Activated T-cell treated with anti-CD3 and anti-CD28 coated beads, Interleukin-2, amount 50 U/mL, for 72 hours (primary cell): ENCODE measurements at regions not wholly inside any gene's neighbourhood (a gene's known extent, or its start where the extent isn't known, plus 50 kb on each side); places are given as distances from the start of the nearest gene placed in this dataset.

Experiments
- ATAC-seq, 2 donors: fragments of 150-1000 bp; cut with Tn5 transposase; replicated peaks in 1 of 2; 2 replicates each; pipeline ENCODE4 v1.10.0; 2021; ENCODE audit warnings: moderate library complexity in 2 of 2, mild to moderate bottlenecking in 1 of 2
- DNase-seq, 2 donors: peaks; one replicate each; pipeline ENCODE4 v3.0.0; 2021 to 2022; ENCODE audit warnings: mixed read lengths in 1 of 2
- H3K27ac Mint-ChIP-seq: one replicate; pipeline ENCODE4 v1.8.0; 2022; ENCODE audit warnings: mild to moderate bottlenecking, moderate library complexity, mixed read lengths
- H3K27me3 Mint-ChIP-seq: one replicate; pipeline ENCODE4 v1.8.0; 2022; ENCODE audit warnings: low read depth, mixed read lengths
- H3K36me3 Mint-ChIP-seq, 2 donors: one replicate each; pipeline ENCODE4 v1.8.0; 2022; ENCODE audit warnings: mixed read lengths in 2 of 2, mild to moderate bottlenecking in 1 of 2; ENCODE audit not compliant: insufficient read depth in 2 of 2
- H3K4me1 Mint-ChIP-seq: one replicate; pipeline ENCODE4 v1.8.0; 2022; ENCODE audit warnings: low read depth, mixed read lengths
- H3K4me3 Mint-ChIP-seq, 2 donors: one replicate each; pipeline ENCODE4 v1.8.0; 2022; ENCODE audit warnings: mild to moderate bottlenecking in 2 of 2, mixed read lengths in 2 of 2, moderate library complexity in 2 of 2
- H3K9me3 Mint-ChIP-seq, 2 donors: one replicate each; pipeline ENCODE4 v1.8.0; 2022; ENCODE audit warnings: mixed read lengths in 2 of 2

DNA sequence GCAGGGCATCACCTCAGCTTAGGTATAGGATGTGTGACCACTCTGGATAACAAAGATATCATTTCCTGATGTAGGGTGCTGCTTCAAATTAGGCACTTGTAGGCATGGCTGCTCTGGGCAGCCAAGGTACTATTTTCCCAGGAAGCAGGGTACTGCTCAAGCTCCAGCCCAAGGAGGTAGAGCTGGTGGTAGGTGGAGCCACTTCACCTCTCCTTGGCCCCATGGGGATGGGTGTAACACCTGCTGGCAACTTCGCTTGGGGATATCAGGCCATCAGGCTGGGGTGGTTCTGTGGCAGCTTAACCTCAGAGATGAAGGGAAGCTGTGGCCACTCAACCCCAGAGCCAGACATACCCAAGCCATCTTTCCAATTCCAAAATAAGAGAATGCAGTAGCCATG lies 147.1 kb upstream of the IGF1R start:
- Mint-ChIP-seq H3K27ac (no peak overlapping the region), H3K9me3 (peaks cover 6 to 7% of the 10 kb centered on the region in 2 donors), H3K27me3 (peaks cover 41% of the 10 kb centered on the region), H3K36me3 (peaks cover 4% of the 10 kb centered on the region in 2 donors), H3K4me3 (no peak overlapping the region), H3K4me1 (no peaks in the 10 kb centered on the region)
- DNase-seq (no peak), ATAC-seq (no peak)

- DNase-seq: no peak
- H3K4me3 Mint-ChIP-seq: no peak overlapping the region
- peaks cover 4% of the 10 kb centered on the region in 2 donors for H3K36me3 Mint-ChIP-seq
- no peaks in the 10 kb centered on the region for H3K4me1 Mint-ChIP-seq
- H3K27me3 Mint-ChIP-seq: peaks cover 45% of the 10 kb centered on the region
- no peak overlapping the region for H3K27ac Mint-ChIP-seq
- peaks cover 6 to 7% of the 10 kb centered on the region in 2 donors for H3K9me3 Mint-ChIP-seq
- ATAC-seq: no peak
These were observed 146.7 kb upstream of the IGF1R start for GRCh38 chr15:98501632-98502031.

GRCh38 chr15:98503970-98504369 lies 144.4 kb upstream of the IGF1R start:
- Mint-ChIP-seq H3K9me3 (peaks cover 6 to 7% of the 10 kb centered on the region in 2 donors), H3K27me3 (peaks cover 45% of the 10 kb centered on the region), H3K4me3 (no peak overlapping the region), H3K27ac (no peak overlapping the region), H3K4me1 (no peaks in the 10 kb centered on the region), H3K36me3 (peaks cover 4% of the 10 kb centered on the region in 2 donors)
- no peak for ATAC-seq
- no peak for DNase-seq

DNA sequence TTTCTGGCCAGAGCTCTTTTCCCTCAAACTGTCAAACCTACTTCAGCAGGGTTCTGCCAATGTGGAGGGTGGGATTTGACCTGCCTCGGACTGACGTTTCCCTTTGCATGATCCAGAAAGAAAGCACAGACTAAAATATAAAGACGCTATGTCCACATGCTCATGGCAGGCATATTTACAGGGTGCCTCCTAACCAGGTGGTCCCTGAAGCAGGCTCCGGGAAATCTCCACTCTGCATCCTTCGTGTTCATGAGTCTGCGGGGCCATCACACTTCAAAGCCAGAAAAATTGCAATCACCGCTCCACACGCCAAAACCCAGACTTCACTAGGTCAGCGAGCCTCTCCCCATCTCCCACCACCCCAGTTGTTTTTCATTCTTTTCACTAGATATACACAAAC lies 143.3 kb upstream of the IGF1R start:
- no peaks in the 10 kb centered on the region for H3K9me3 Mint-ChIP-seq
- no peak overlapping the region for H3K27ac Mint-ChIP-seq
- no peaks in the 10 kb centered on the region for H3K4me1 Mint-ChIP-seq
- no peak for DNase-seq
- no peaks in the 10 kb centered on the region for H3K36me3 Mint-ChIP-seq
- no peak for ATAC-seq
- H3K27me3 Mint-ChIP-seq: peaks cover 45% of the 10 kb centered on the region
- H3K4me3 Mint-ChIP-seq: no peak overlapping the region

GRCh38 chr15:98505611-98506031 lies 142.7 kb upstream of the IGF1R start:
- DNase-seq (no peak), ATAC-seq (no peak)
- Mint-ChIP-seq H3K36me3 (no peaks in the 10 kb centered on the region), H3K9me3 (no peaks in the 10 kb centered on the region), H3K4me3 (no peak overlapping the region), H3K4me1 (no peaks in the 10 kb centered on the region), H3K27me3 (peaks cover 45% of the 10 kb centered on the region), H3K27ac (no peak overlapping the region)

- H3K27me3 Mint-ChIP-seq: peaks cover 45% of the 10 kb centered on the region
- H3K27ac Mint-ChIP-seq: no peak overlapping the region
- ATAC-seq (no peak), DNase-seq (no peak)
- no peaks in the 10 kb centered on the region for H3K9me3 Mint-ChIP-seq
- no peaks in the 10 kb centered on the region for H3K36me3 Mint-ChIP-seq
- no peaks in the 10 kb centered on the region for H3K4me1 Mint-ChIP-seq
- H3K4me3 Mint-ChIP-seq: no peak overlapping the region
These were observed 142.2 kb upstream of the IGF1R start for GRCh38 chr15:98506172-98506571.

DNA sequence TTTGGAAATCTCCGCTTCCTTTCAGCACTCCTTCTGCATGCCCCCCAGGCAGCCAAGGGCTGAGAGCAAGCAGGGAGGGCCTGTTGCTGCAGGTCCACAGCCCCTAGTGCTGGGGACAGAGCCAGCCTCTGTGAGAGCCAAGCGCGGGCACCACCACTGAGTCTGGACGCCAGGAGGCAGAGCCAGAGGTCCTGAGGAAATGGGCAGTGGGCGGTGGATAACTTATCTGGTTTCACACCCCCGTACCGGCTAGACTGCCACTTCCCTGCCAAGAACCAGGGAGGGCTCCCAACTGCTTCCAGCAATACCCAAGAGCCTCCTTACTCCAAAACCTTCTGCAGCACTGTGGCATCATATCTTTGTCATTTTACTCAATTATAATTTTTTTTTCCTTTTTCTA lies 141.6 kb upstream of the IGF1R start:
- ATAC-seq (no peak), DNase-seq (no peak)
- Mint-ChIP-seq H3K36me3 (no peaks in the 10 kb centered on the region), H3K27me3 (peaks cover 45% of the 10 kb centered on the region), H3K4me3 (no peak overlapping the region), H3K27ac (no peak overlapping the region), H3K9me3 (no peaks in the 10 kb centered on the region), H3K4me1 (no peaks in the 10 kb centered on the region)

- Mint-ChIP-seq H3K4me3 (no peak overlapping the region), H3K27me3 (no peaks in the 10 kb centered on the region), H3K27ac (no peak overlapping the region), H3K36me3 (no peaks in the 10 kb centered on the region), H3K4me1 (no peaks in the 10 kb centered on the region), H3K9me3 (no peaks in the 10 kb centered on the region)
- ATAC-seq: no peak
- no peak for DNase-seq
These were observed 134.8 kb upstream of the IGF1R start for GRCh38 chr15:98513428-98513986.

DNA sequence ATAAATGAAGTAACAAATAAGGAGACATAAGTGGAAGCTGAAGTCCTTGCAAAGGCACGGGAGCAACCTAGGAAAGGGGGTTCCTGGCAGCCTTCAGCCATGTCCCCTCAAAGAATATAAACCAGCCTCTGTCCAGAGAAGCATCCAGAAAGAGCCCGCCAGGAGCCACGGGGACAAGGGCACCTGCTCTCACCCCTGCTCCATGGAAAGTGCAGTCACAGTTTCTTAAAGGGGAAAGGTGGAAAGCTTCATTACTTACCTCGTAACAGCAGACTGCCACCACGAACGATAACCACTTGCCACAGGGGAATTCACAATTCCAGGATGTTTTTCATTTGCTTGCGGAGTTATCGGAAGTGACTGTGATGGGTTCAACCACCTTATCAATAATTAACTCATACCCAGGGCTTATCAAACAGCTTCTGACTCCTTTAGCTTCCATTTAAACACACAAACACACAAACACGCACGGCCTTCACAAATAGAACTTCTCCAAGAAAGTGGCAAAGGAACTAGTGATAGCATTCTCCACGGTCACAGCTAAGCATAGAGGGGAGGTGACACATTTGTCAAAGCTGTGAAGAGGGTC lies 134.2 kb upstream of the IGF1R start:
- H3K27ac Mint-ChIP-seq: no peak overlapping the region
- no peak for DNase-seq
- peaks cover 4% of the 10 kb centered on the region for H3K4me1 Mint-ChIP-seq

DNA sequence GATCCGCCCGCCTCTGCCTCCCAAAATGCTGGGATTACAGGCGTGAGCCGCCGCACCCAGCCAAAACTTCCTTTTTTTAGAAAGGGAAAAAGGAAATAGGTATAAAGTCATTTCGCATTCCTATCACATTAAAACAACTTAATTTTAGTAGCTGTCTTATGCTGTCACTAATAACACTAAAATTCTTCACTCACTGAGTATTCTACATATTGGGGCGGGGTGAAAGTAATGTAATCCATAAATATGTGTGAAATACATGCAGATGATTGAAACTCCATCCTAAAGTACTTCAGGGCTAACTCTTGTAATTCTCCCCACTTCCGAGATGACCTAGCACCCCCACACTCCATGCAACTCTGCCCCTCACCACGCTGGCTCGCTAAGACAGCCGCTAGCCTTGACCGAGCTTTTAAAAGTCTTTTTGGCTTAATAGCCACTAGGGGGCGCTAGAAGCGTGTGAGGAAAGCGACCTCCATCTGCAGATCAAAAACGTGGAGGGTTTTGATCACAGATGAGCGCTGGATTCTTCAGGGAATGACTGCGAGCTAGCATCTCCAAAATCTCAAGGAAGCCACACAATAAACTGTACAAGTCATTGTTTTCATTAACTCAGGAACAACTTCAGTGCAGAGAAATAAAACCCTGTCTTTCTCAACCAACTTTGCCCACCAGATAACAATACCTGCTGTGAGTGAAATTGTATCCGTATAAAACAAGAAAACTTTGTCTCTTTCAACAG lies 129.3 kb upstream of the IGF1R start:
- no peaks in the 10 kb centered on the region for H3K36me3 Mint-ChIP-seq
- H3K27me3 Mint-ChIP-seq: no peaks in the 10 kb centered on the region
- H3K4me3 Mint-ChIP-seq: no peak overlapping the region
- H3K27ac Mint-ChIP-seq: no peak overlapping the region
- H3K9me3 Mint-ChIP-seq: no peaks in the 10 kb centered on the region
- DNase-seq (peak; percentile 45 to 59), ATAC-seq (peak; percentile 76 to 82)
- H3K4me1 Mint-ChIP-seq: peaks cover 8% of the 10 kb centered on the region

More for the DNA sequence above, 134.2 kb upstream of the IGF1R start:
- no peak overlapping the region for H3K4me3 Mint-ChIP-seq
- no peak for ATAC-seq
- H3K36me3 Mint-ChIP-seq: no peaks in the 10 kb centered on the region
- H3K27me3 Mint-ChIP-seq: no peaks in the 10 kb centered on the region
- no peaks in the 10 kb centered on the region for H3K9me3 Mint-ChIP-seq

- ATAC-seq (no peak), DNase-seq (no peak)
- Mint-ChIP-seq H3K36me3 (no peaks in the 10 kb centered on the region), H3K4me1 (peaks cover 8% of the 10 kb centered on the region), H3K9me3 (no peaks in the 10 kb centered on the region), H3K27ac (no peak overlapping the region), H3K4me3 (no peak overlapping the region), H3K27me3 (no peaks in the 10 kb centered on the region)
These were observed 128.4 kb upstream of the IGF1R start for GRCh38 chr15:98519767-98520550.

GRCh38 chr15:98522127-98522526 lies 126.2 kb upstream of the IGF1R start:
- DNase-seq: no peak
- Mint-ChIP-seq H3K9me3 (no peaks in the 10 kb centered on the region), H3K4me1 (peaks cover 8% of the 10 kb centered on the region)

More at GRCh38 chr15:98522127-98522526, 126.2 kb upstream of the IGF1R start:
- H3K36me3 Mint-ChIP-seq: no peaks in the 10 kb centered on the region
- H3K27me3 Mint-ChIP-seq: no peaks in the 10 kb centered on the region
- ATAC-seq: no peak
- no peak overlapping the region for H3K27ac Mint-ChIP-seq
- H3K4me3 Mint-ChIP-seq: no peak overlapping the region
